ENCODE measurements at regions not wholly inside any gene's neighbourhood (a gene's known extent, or its start where the extent isn't known, plus 50 kb on each side); places are given as distances from the start of the nearest gene placed in this dataset.

DNA sequence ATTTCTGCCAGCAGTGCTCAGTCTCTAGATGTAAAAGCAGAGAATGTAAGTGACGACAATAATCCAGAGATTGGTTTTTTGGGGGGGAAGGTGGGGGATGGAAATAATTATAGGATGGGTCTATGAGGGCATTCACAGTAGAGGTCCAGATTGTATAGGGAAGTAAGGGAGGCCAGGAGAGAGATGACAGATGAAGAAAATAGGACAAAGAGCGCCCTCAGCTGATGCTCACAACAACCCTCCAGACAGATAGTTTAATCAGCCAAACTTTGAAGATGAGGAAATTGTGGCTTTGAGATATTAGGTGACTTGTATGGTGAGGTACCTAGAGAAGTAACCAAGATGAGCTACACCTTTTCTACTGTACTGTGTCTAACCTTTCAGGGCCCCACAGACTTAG lies 137.9 kb downstream of the MAGEB17 start:
- H3K9me3 ChIP-seq (ENCODE audit: insufficient read depth, low read depth, low read length) = no peaks in the 10 kb centered on the region
- H3K4me2 ChIP-seq (ENCODE audit: low read depth, low read length, poor library complexity, severe bottlenecking) = no peak overlapping the region
- no peaks in the 10 kb centered on the region for H3K79me2 ChIP-seq (ENCODE audit: insufficient read depth, low read length)
- TF ChIP-seq, protein P1, sequence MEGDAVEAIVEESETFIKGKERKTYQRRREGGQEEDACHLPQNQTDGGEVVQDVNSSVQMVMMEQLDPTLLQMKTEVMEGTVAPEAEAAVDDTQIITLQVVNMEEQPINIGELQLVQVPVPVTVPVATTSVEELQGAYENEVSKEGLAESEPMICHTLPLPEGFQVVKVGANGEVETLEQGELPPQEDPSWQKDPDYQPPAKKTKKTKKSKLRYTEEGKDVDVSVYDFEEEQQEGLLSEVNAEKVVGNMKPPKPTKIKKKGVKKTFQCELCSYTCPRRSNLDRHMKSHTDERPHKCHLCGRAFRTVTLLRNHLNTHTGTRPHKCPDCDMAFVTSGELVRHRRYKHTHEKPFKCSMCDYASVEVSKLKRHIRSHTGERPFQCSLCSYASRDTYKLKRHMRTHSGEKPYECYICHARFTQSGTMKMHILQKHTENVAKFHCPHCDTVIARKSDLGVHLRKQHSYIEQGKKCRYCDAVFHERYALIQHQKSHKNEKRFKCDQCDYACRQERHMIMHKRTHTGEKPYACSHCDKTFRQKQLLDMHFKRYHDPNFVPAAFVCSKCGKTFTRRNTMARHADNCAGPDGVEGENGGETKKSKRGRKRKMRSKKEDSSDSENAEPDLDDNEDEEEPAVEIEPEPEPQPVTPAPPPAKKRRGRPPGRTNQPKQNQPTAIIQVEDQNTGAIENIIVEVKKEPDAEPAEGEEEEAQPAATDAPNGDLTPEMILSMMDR (conservative IDR thresholded peaks at IDR 0.05; ENCODE audit: low read length) = no peak
- no peak for TF ChIP-seq EZH2phosphoT487 (IDR thresholded peaks at IDR 0.05; ENCODE audit: borderline replicate concordance)
- no peak overlapping the region for H3K4me3 ChIP-seq (ENCODE audit: low read length, poor library complexity, severe bottlenecking)
- no peaks in the 10 kb centered on the region for H3K9me2 ChIP-seq (replicated peaks; ENCODE audit: low read depth, low read length)
- no peaks in the 10 kb centered on the region for H3K4me1 ChIP-seq (ENCODE audit: insufficient read depth, low read length, poor library complexity, severe bottlenecking)
- H3K9ac ChIP-seq (ENCODE audit: low read depth, low read length, poor library complexity, severe bottlenecking) = no peak overlapping the region
- H3F3A ChIP-seq (ENCODE audit: low read depth) = no peaks in the 10 kb centered on the region
- H3K36me3 ChIP-seq (ENCODE audit: insufficient read depth, low read length) = no peaks in the 10 kb centered on the region
- no peaks in the 10 kb centered on the region for H4K20me1 ChIP-seq (ENCODE audit: insufficient read depth, low read length, poor library complexity, severe bottlenecking)
- no peak overlapping the region for H2AFZ ChIP-seq (ENCODE audit: low read length)
- H3K27me3 ChIP-seq (ENCODE audit: insufficient read depth, low read length, poor library complexity, severe bottlenecking) = no peaks in the 10 kb centered on the region

DNA sequence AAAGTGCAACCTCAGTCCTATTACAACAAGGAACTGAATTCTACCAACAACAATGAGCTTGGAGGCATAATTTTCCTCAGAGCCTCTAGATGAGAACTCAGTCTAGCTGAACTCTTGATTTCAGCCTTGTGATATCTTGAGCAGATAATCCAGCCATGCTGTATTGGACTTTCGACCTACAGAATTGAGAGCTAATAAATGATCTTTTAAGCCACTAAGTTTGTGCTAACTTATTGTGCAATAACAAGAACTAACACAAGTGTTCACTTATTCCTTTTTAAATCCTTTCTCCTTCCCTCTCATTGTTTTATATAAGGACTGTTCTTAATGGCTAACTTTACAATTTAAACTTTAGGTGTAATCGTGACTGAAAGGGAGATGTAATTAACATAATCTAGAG lies 140.7 kb downstream of the MAGEB17 start:
- Histone ChIP-seq H3K27me3 (ENCODE audit: insufficient read depth, low read length, poor library complexity, severe bottlenecking) (no peaks in the 10 kb centered on the region), H3K4me2 (ENCODE audit: low read depth, low read length, poor library complexity, severe bottlenecking) (no peak overlapping the region), H3K9ac (ENCODE audit: low read depth, low read length, poor library complexity, severe bottlenecking) (no peak overlapping the region)

DNA sequence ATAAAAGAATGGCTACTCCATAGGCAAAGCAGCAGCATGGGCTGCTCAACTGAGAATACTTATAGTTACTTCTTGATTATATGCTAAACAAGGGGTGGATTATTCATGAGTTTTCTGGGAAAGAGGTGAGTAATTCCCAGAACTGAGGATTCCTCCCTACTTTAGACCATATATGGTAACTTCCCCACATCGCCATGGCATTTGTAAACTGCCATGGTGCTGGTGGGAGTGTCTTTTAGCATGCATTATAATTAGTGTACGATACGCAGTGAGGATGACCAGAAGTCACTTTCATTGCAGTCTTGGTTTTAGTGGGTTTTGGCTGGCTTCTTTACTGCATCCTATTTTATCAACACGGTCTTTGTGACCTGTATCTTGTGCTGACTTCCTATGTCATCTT lies 141.5 kb downstream of the MAGEB17 start:
- H3K4me2 ChIP-seq (ENCODE audit: low read depth, low read length, poor library complexity, severe bottlenecking) = no peak overlapping the region

More for the DNA sequence above, 140.7 kb downstream of the MAGEB17 start:
- TF ChIP-seq EZH2phosphoT487 (IDR thresholded peaks at IDR 0.05; ENCODE audit: borderline replicate concordance) = no peak
- TF ChIP-seq, protein P1 (conservative IDR thresholded peaks at IDR 0.05; ENCODE audit: low read length) = no peak
- no peak overlapping the region for H2AFZ ChIP-seq (ENCODE audit: low read length)
- H4K20me1 ChIP-seq (ENCODE audit: insufficient read depth, low read length, poor library complexity, severe bottlenecking) = no peaks in the 10 kb centered on the region
- H3K36me3 ChIP-seq (ENCODE audit: insufficient read depth, low read length) = no peaks in the 10 kb centered on the region
- H3K9me2 ChIP-seq (replicated peaks; ENCODE audit: low read depth, low read length) = no peaks in the 10 kb centered on the region
- H3F3A ChIP-seq (ENCODE audit: low read depth) = no peaks in the 10 kb centered on the region
- no peaks in the 10 kb centered on the region for H3K4me1 ChIP-seq (ENCODE audit: insufficient read depth, low read length, poor library complexity, severe bottlenecking)
- no peaks in the 10 kb centered on the region for H3K79me2 ChIP-seq (ENCODE audit: insufficient read depth, low read length)
- no peaks in the 10 kb centered on the region for H3K9me3 ChIP-seq (ENCODE audit: insufficient read depth, low read depth, low read length)
- no peak overlapping the region for H3K4me3 ChIP-seq (ENCODE audit: low read length, poor library complexity, severe bottlenecking)

More for the DNA sequence above, 141.5 kb downstream of the MAGEB17 start:
- no peaks in the 10 kb centered on the region for H3F3A ChIP-seq (ENCODE audit: low read depth)
- no peaks in the 10 kb centered on the region for H4K20me1 ChIP-seq (ENCODE audit: insufficient read depth, low read length, poor library complexity, severe bottlenecking)
- no peaks in the 10 kb centered on the region for H3K9me3 ChIP-seq (ENCODE audit: insufficient read depth, low read depth, low read length)
- no peaks in the 10 kb centered on the region for H3K4me1 ChIP-seq (ENCODE audit: insufficient read depth, low read length, poor library complexity, severe bottlenecking)
- no peaks in the 10 kb centered on the region for H3K36me3 ChIP-seq (ENCODE audit: insufficient read depth, low read length)
- H3K27me3 ChIP-seq (ENCODE audit: insufficient read depth, low read length, poor library complexity, severe bottlenecking) = no peaks in the 10 kb centered on the region
- no peak for TF ChIP-seq EZH2phosphoT487 (IDR thresholded peaks at IDR 0.05; ENCODE audit: borderline replicate concordance)
- TF ChIP-seq, protein P1 (conservative IDR thresholded peaks at IDR 0.05; ENCODE audit: low read length) = no peak
- H2AFZ ChIP-seq (ENCODE audit: low read length) = no peak overlapping the region
- no peaks in the 10 kb centered on the region for H3K9me2 ChIP-seq (replicated peaks; ENCODE audit: low read depth, low read length)
- H3K79me2 ChIP-seq (ENCODE audit: insufficient read depth, low read length) = no peaks in the 10 kb centered on the region
- H3K9ac ChIP-seq (ENCODE audit: low read depth, low read length, poor library complexity, severe bottlenecking) = no peak overlapping the region
- no peak overlapping the region for H3K4me3 ChIP-seq (ENCODE audit: low read length, poor library complexity, severe bottlenecking)

Measured in Loucy (cell line).